GM18502 (cell line): ENCODE measurements at regions not wholly inside any gene's neighbourhood (a gene's known extent, or its start where the extent isn't known, plus 50 kb on each side); places are given as distances from the start of the nearest gene placed in this dataset.
"Not testable (repeated sequence)": the region's sequence is repeated elsewhere in the genome, so short reads cannot be mapped to it uniquely, and the experiment has no call there.

Experiments used
- ATAC-seq: cut with Tn5 transposase; IDR thresholded peaks from one replicate; pipeline ENCODE4 v1.9.1; 2021; ENCODE audit warnings: mild to moderate bottlenecking; ENCODE audit not compliant: unreplicated experiment, poor library complexity

DNA sequence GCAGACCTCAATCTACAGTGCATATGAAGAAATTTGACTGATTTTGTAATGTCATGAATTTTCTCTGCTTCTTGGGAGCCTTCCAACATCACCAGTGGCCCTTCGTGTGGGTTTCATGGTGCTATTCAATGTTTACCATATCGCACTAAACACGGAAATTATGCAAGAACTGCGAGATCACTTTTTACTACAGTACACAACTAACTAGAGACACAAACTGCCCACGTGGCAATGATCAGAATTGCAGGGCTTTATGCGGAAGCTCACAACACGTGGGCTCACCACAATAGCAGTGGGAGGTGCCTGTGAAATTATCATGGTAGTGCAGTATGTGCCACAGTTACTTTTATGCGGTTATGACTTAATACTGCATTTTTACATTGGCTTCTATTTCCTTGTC is 449.7 kb upstream of the KLF6 start:
- ATAC-seq = no peak

- no peak for ATAC-seq
Measured at GRCh38 chr10:4231439-4231838, 446.4 kb upstream of the KLF6 start.

DNA sequence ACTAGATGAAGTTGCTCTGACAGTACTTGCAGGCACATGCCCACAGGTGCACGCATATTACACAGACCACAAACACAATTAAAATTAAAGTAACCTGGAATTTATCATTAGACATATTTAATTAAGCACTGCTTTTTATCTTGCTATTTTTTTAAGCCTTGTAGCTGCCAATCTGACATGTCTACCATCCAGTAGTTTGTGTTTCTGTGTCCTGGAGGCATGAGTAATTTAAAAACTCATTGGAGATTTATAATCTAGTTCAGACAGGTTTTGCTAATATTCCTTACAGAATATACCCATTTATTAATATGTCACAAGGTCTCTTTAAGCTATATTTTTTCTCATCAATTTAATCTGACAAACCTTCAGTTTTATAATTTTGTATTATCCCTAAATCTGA is 445.0 kb upstream of the KLF6 start:
- ATAC-seq = no peak

DNA sequence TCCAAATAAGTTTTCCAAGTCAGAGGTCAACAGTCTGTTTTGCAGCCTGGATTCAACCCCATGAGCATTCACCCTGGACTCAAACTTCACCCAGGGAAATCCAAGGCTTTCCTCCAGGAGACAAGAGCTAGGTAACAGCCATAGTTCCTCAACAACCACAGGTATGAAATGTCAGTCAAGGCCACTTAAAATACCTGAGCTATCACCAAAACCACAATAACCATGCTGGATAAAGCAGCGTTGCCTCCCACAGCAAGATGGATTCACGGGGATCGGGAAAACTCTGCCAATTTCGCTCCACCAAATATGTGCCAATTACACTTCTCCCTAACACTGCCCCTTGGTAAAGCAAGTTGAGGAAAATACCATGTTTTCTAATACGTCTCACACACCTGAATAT is 444.1 kb upstream of the KLF6 start:
- ATAC-seq = no peak

GRCh38 chr10:4227586-4227985 is 442.6 kb upstream of the KLF6 start:
- no peak for ATAC-seq

DNA sequence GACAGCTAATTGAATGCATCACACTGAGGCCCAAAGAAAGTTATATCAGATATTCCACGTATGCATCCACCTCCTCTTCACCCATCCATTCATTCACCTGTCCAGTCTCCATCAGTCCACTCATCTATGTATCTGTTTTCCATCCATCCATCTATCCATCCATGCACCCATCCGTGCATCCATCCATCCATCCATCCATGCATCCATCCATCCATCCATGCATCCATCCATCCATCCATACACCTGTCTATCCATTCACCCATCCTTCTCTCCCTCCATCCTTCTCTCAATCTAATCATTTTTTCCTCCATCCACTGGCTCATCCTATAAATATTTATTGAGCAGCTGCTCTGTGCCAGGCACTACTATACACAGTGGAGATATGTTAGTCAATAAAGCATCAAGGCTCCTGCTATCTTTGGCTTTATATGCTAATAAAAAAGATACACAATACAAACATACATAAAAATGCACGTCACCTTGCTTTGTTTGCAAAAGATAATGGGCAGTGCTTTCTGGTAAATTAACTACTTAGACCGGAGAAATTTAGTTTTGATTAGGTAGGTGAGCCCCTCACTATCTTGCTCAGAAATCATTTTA is 442.0 kb upstream of the KLF6 start:
- no peak for ATAC-seq

DNA sequence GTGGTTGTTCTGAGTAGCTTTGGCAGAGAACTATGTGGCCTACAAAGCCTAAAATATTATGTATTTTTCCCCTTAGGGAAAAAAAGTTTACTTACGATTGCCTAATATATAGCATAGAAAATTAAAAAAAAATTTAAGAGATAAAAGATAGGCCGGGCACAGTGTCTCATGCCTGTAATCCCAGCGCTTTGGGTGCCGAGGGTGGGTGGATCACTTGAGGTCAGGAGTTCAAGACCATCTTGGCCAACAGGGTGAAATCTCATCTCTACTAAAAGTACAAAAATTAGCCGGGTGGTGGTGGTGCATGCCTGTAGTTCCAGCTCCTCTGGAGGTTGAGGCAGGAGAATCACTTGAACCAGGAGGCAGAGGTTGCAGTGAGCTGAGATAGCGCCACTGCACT is 439.2 kb upstream of the KLF6 start:
- no peak for ATAC-seq

DNA sequence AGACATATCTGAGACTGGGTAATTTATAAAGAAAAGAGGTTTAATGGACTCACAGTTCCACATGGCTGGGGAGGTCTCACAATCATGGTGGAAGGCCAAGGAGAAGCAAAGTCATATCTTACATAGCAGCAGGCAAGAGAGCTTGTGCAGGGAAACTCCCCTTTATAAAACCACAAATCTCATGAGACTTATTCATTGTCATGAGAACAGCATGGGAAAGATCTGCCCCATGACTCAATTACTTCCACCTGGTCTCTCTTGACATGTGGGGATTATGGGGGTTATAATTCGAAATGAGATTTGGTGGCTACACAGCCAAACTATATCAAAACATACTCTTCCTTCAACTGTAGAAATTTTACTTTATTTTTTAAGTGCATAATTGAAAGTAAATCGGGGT is 436.3 kb upstream of the KLF6 start:
- not testable (repeated sequence) for ATAC-seq

DNA sequence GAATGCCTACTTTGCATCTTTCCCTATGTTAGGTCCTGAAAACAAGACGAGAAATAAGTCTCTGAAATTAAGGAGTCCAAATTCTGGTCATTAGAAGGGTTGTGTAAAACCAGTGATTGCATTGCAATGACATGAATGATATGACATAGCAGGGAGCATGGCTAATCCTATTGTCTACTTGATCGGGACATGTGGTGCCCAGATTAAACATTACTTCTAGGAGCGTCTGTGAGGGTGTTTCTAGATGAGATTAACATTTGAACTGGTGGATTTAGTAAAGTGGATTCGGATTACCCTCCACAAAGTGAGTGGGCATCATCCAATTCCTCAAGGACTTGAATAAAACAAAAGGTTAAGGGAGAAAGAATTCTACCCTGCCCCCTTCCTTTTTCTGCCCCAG is 434.9 kb upstream of the KLF6 start:
- no peak for ATAC-seq

DNA sequence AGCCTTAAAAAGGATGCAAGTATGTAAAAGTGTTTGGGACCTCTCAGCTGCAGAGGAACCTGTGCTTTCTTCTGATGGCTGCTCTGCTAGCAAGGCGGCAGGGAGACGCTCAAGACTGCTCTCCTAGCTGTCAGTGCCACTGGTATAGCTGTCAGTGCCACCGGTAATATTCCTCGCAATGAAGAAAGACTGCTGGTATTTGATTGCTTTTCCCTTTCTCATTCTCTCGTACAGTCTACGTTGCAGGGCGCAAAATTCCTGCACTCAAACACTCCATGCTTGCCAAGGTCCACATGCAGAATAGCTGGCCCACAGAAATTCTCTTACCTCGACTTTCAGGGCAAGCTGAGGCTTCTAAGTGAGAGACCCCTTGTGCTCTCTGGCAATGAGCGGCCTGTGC is 432.6 kb upstream of the KLF6 start:
- no peak for ATAC-seq

DNA sequence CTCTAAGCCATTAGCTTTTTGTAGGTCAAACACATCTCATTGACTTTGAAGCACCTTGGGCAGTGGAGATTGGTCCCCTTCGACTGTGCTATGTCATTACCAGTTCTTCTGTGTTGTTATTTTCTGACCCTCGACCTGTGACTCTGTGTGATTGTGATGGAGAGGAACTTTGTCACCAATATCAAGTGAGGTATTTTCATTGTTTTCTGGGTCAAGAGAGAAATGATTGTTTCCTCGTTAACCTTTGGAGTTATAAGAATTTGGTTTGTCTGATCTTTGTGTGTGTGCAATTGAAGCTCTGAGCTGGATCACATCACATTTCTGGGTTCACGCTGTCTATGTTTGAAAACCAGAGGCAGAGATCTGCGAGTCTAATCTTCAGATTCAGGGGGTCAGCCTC is 432.2 kb upstream of the KLF6 start:
- ATAC-seq = no peak

DNA sequence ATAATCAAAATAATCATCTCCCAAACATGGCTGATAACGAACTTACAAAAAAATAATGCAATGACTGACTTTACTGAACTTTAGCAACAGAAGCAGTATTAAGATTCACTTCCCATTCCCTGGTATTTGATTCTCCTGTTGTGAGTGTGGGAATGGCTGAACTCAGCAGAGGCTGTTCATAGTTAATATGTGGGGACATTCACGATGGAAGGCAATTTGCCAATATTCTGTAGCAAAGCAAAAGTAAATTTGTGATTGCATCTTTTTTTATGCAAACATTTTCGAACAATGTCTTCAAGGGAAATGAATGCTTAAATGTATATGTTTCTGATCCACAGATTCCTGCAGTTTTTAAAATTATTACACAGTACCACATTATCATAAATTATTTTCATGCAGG is 431.7 kb upstream of the KLF6 start:
- no peak for ATAC-seq

DNA sequence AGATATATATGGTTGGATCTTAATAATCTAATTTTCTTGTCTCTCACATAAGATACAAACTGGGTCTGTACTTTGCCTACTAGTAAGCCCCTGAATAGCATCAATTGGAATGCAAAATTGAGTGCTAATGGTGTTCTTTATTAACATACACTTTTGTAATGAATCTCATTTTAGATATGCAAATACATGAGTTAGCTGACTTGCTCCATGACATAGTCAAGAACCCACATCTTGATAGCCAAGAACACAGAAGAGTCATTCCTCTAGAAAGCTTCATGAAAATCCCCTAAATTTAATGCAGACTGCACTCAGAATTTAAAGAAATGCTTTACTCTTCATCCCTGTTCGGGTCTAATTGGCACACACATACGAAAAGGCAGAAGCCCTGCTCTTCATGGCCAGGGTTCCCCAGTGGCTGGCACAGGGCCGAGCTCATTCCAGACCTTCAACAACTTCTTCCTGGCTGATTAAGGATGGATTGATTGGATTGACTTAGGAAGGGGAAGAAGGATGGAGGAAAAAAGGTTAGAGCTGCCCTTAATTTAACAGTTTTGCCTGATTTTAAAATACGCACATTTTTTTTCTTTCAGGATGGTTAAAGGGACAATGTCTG is 431.1 kb upstream of the KLF6 start:
- no peak for ATAC-seq

DNA sequence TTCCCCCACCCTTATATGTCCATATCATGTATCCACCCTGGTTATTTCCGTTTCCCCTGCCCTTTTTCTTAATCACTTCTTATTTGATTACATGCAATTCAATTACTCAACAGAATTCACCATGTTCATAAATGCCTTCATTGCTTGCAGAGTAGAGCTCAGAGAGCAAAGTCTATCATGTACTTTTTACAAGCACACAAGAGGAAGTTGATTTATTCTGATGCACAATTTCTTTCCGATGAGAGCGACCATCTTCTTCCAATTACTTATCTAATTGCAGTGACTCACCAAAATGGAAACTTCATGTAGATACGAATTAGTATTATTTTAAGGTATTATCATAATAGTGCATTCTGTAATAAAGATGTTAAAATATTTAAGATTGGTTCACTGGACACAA is 430.5 kb upstream of the KLF6 start:
- no peak for ATAC-seq

DNA sequence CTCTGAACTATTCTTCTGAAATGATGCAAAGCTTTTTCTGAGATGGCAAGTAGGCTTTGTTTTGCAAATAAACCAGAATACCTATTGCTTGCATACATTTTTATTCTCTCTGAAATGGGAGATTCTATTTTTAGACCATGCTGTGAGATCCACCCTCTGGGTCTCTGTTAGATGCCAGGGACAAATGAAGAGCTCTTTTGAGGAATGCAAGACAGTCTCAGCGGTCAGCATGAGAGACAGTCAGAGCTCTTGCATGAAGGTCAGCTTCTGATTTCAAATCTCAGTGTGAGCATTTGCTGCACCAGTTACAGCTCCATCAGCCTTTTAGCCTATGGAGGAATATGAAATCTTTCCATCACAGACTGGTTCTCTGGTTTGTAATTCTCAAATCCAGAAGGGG is 429.9 kb upstream of the KLF6 start:
- ATAC-seq = no peak

GRCh38 chr10:4213441-4213840 is 428.4 kb upstream of the KLF6 start:
- ATAC-seq = no peak

DNA sequence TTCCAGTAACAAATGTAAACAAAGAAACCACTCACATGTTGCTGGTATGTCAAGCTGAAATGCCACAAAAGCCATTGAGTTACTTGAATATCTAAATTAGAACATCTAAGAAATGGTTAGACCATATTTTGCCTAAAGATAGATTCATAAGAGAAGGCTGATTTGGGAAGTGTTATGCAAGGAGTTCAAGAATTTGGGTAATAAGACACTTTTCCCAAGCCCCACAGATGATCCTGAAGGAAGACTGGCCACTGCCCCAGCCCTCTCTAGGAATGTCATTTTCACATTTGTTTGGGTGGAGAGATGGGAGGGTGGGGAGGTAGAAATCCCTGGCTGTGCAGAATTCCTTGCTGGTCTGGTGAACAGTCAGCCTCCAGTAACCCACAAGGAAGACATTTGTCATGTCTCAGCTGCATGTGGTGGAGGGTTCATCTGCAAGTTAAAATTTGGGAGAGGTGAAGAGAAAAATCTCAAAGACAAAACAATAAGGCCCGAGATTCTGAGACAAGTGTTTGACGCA is 427.2 kb upstream of the KLF6 start:
- ATAC-seq = no peak

- no peak for ATAC-seq
Measured at GRCh38 chr10:4208499-4208898, 423.5 kb upstream of the KLF6 start.

- no peak for ATAC-seq
Measured at GRCh38 chr10:4205113-4205512, 420.1 kb upstream of the KLF6 start.

DNA sequence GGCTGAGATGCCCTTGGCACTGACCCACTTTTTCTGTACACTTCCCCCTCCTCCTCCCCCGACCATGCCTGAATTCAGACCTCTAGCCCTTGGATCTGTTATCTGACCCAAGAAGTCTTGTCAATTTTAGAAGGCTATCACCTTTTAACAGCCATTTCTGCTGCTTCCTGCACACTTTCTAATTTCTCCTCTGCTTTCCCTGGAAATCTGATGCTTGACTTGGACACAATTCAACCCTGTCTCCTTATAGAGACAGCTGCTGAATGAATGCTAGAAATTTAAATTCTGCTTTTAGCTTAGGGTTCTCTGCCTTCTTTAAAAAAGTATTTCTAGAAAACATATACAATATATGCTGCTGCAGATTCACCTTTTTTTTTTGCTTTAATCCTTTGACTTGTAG is 417.9 kb upstream of the KLF6 start:
- no peak for ATAC-seq

DNA sequence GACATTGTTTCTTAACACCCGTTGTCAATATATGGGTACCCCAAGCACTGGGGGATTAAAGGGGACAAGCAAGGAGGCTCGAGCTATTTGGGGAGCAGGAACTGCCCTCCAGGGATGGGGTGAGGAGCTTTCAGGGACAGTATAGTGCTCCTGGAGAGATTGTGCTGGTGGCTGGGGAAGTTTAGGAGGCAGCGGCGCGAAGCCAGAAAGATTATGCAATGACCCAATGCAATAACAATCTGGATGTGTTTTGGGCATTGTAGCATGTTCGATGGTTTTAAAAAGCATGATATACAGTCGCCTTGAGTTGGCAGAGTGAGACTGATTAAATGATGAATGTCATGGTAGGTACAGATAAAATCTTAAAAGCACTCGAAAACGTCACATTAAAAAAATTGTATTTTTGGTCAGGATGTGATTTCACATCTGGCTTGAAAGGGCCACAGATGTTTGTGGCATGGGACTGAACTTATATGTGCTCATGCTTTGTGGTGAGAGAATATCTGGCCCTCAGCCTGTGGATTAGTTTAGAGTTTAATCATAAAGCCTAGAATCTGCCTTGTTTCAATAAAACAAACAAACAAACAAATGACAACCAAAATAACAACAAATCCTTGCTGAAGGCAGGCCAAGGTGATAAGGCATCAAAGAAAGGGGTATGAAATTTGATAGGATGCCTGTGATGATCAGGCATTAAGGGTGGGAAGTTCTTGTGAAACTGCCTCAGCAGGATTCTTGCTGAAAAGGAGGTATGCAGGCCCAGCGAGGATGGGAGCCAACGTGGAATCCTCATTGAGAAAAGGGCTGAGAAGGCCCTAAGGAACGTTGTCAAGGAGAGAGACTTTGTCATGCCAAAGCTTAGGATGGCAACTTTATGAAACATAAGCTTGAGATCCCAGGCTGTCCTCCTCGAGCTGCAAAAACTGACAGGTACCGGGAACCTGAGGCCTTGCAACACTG is 417.1 kb upstream of the KLF6 start:
- ATAC-seq = no peak
